ENCODE measurements at regions not wholly inside any gene's neighbourhood (a gene's known extent, or its start where the extent isn't known, plus 50 kb on each side); places are given as distances from the start of the nearest gene placed in this dataset.

DNA sequence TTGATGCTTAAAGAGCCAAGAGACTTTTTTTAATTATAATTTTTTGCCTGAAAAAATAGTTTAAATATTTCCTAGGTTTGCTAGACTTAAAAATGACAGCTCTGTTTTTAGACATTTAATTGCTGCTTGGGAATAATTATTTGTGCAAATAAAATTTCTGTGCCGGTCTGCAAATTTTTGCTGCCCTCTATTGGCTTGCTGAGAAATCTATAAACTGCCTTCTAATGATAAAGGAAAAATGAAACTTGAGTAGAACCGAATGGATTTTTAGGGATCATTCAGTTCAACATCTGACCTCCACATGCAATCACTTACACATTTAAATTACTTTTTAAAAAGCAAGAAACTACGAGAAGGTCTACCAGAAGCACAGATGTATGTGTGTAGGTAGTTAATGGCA, 434.0 kb downstream of the FAM133A start:
- Histone ChIP-seq H2BK5ac (ENCODE audit: low read depth, low read length) (no peak overlapping the region), H2AK5ac (ENCODE audit: low read depth, low read length) (no peak overlapping the region), H3K9ac (replicated peaks in 1 of 4; ENCODE audit: extremely low read depth in 1 of 4, low read depth in 3 of 4, low read length in 3 of 4) (no peak overlapping the region), H4K20me1 (replicated peaks in 1 of 2; ENCODE audit: control insufficient read depth in 1 of 2, insufficient read depth in 2 of 2, low read length in 2 of 2) (no peaks in the 10 kb centered on the region), H3K79me2 (ENCODE audit: control insufficient read depth in 1 of 2, insufficient read depth in 2 of 2, low read length in 2 of 2) (no peaks in the 10 kb centered on the region), H3K23me2 (ENCODE audit: low read depth, low read length) (no peaks in the 10 kb centered on the region), H3K4me3 (ENCODE audit: extremely low read depth in 1 of 4, insufficient read depth in 2 of 4, low read depth in 3 of 4, low read length in 4 of 4) (no peak overlapping the region), H4K5ac (ENCODE audit: insufficient read length, low read depth, low read length) (peak overlapping the region; percentile 60), H2AFZ (ENCODE audit: low read length) (no peak overlapping the region), H2BK120ac (replicated peaks; ENCODE audit: low read depth, low read length) (no peak overlapping the region), H2BK15ac (ENCODE audit: low read length) (no peak overlapping the region), H3K27me3 (replicated peaks in 1 of 4; ENCODE audit: control insufficient read depth in 3 of 4, extremely low read depth in 1 of 4, insufficient read depth in 3 of 4, low read length in 3 of 4) (no peaks in the 10 kb centered on the region), H3K36me3 (ENCODE audit: control insufficient read depth in 2 of 4, insufficient read depth in 4 of 4, low read length in 3 of 4) (no peaks in the 10 kb centered on the region), H2BK12ac (ENCODE audit: low read depth, low read length) (no peak overlapping the region), H3K56ac (replicated peaks; ENCODE audit: insufficient read length, low read depth, low read length) (no peak overlapping the region), H4K91ac (replicated peaks; ENCODE audit: insufficient read length, low read length) (no peak overlapping the region), H2BK20ac (ENCODE audit: low read length) (no peak overlapping the region), H3K18ac (ENCODE audit: extremely low read depth, low read length) (no peak overlapping the region), H3K79me1 (ENCODE audit: low read depth, low read length) (no peaks in the 10 kb centered on the region), H3K14ac (ENCODE audit: insufficient read length) (no peak overlapping the region), H3K4me1 (replicated peaks in 1 of 4; ENCODE audit: control insufficient read depth in 3 of 4, insufficient read depth in 4 of 4, low read length in 3 of 4) (no peaks in the 10 kb centered on the region), H4K8ac (ENCODE audit: extremely low read depth, insufficient read depth, low read length) (no peak overlapping the region), H3K23ac (ENCODE audit: insufficient read length) (no peak overlapping the region), H3K4ac (replicated peaks; ENCODE audit: insufficient read length, low read depth, low read length) (no peak overlapping the region), H3K27ac (ENCODE audit: low read depth, low read length) (no peak overlapping the region), H3K4me2 (ENCODE audit: insufficient read depth in 1 of 2, low read depth in 2 of 2, low read length in 2 of 2) (no peak overlapping the region), H3K9me3 (ENCODE audit: insufficient read depth in 2 of 2, low read depth in 1 of 2, low read length in 1 of 2) (no peaks in the 10 kb centered on the region)
- TF ChIP-seq GABPA (IDR thresholded peaks at IDR 0.05; ENCODE audit: borderline replicate concordance, insufficient read depth, low read length) (no peak), RAD21 (IDR thresholded peaks at IDR 0.05 in 1 of 2, conservative IDR thresholded peaks at IDR 0.05 in 1 of 2; ENCODE audit: low read depth in 2 of 2, low read length in 2 of 2) (peak; percentile 7 to 20; a peak in 2 of 4 replicates)
- DNase-seq (ENCODE audit: low read depth in 1 of 2, low spot score in 2 of 2) (no peak), FAIRE-seq (no peak)
- WGBS, 2 experiments (ENCODE audit: extremely low coverage in 1 of 2, insufficient coverage in 1 of 2, insufficient read length in 1 of 2, insufficient replicate concordance in 2 of 2, low coverage in 1 of 2, low lambda C conversion rate in 2 of 2, missing lambda C conversion rate in 1 of 2), result 50% methylated on average over 3 of the region's 3 CpGs; no CpG with 5 or more reads in 1 of the 2 experiments
- ChIA-PET CTCF (ENCODE audit: partially characterized antibody) (interaction anchor here (0.9 kb wide), 1 partner anchor 10 kb away, joined by 3 read pairs; no protein-coding TSS in a partner anchor), POLR2A (ENCODE audit: partially characterized antibody) (no interaction called here)

Measured in H1 (cell line).